ENCODE measurements at regions not wholly inside any gene's neighbourhood (a gene's known extent, or its start where the extent isn't known, plus 50 kb on each side); places are given as distances from the start of the nearest gene placed in this dataset.

GRCh38 chr17:77877036-77877435 is 81.5 kb upstream of the TNRC6C start:
- TF ChIP-seq, protein P1, sequence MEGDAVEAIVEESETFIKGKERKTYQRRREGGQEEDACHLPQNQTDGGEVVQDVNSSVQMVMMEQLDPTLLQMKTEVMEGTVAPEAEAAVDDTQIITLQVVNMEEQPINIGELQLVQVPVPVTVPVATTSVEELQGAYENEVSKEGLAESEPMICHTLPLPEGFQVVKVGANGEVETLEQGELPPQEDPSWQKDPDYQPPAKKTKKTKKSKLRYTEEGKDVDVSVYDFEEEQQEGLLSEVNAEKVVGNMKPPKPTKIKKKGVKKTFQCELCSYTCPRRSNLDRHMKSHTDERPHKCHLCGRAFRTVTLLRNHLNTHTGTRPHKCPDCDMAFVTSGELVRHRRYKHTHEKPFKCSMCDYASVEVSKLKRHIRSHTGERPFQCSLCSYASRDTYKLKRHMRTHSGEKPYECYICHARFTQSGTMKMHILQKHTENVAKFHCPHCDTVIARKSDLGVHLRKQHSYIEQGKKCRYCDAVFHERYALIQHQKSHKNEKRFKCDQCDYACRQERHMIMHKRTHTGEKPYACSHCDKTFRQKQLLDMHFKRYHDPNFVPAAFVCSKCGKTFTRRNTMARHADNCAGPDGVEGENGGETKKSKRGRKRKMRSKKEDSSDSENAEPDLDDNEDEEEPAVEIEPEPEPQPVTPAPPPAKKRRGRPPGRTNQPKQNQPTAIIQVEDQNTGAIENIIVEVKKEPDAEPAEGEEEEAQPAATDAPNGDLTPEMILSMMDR (IDR thresholded peaks at IDR 0.05): no peak
- no peak for TF ChIP-seq EP300 (IDR thresholded peaks at IDR 0.05)
